GM19023 (cell line): ENCODE measurements at regions not wholly inside any gene's neighbourhood (a gene's known extent, or its start where the extent isn't known, plus 50 kb on each side); places are given as distances from the start of the nearest gene placed in this dataset.
A peak's percentile ranks its signal among the peaks of the same experiment; 100 is the strongest.

ENCODE experiments used
- ATAC-seq: cut with Tn5 transposase; IDR thresholded peaks from one replicate; pipeline ENCODE4 v1.9.1; 2021; ENCODE audit warnings: mild to moderate bottlenecking, moderate library complexity; ENCODE audit not compliant: unreplicated experiment

- no peak for ATAC-seq
These were observed 509.4 kb upstream of the CDH18 start for GRCh38 chr5:20497356-20497755.

DNA sequence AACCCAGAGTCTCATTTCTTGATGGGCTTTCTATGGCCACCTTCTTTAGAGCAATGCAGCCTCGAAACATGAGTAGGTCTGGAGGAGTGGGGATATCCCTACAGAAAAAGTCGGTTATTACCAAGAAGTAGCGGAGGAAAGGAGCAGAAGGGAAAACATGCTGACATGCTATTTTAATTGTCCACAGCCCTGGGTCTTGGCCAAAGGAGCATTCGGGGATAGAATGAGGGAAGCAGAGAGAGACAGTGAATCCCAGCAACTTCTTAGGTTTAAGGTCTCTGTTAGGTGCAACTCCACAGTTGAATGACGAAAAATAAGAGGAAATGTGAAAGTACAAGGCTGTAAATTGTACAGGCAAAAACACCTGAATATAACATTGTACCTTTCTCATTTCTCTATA is 506.7 kb upstream of the CDH18 start:
- ATAC-seq = no peak

DNA sequence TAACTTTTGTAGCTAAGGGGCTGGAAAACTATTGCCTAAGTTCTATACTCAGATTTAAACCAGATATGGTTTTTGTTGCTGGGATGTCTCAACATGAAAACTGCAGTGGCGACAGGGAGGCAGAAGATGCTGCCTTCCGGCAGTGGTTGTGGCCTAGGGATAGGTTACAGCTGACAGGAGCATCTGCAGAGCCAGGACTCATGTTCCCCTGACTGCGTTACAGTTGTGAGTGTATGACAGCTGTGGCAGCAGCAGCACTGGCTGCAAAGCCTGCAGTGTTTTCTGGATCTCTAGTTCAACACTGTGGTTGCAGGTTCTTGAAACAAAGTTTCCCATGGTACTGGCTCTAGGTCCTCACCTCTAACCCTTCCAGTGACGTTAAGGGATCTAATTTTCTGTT is 498.8 kb upstream of the CDH18 start:
- no peak for ATAC-seq

GRCh38 chr5:20476016-20476415 is 488.0 kb upstream of the CDH18 start:
- no peak for ATAC-seq

- peak; percentile 45 for ATAC-seq
These were observed 483.0 kb upstream of the CDH18 start for GRCh38 chr5:20470997-20471396.

GRCh38 chr5:20469792-20470191 is 481.8 kb upstream of the CDH18 start:
- ATAC-seq = no peak

DNA sequence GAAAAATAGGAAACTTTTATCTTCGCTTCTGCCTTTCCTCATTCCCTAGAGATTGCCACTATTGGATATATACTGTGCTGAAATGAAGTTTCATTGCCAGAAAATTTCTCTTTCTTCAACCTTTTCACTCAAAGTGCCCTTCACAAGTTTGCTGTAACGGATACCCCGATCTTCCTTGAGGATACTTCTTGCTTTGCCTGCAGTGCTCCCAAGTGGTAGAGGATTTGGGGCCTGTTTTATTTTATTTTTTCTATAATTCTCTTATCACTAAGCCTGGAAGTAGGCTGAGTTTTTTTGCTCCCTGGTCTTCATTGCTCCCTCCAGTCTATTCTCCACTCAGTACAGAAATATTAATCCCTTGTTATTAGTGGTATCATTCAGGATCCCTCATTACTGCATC is 481.4 kb upstream of the CDH18 start:
- no peak for ATAC-seq

GRCh38 chr5:20466512-20466911 is 478.5 kb upstream of the CDH18 start:
- no peak for ATAC-seq

DNA sequence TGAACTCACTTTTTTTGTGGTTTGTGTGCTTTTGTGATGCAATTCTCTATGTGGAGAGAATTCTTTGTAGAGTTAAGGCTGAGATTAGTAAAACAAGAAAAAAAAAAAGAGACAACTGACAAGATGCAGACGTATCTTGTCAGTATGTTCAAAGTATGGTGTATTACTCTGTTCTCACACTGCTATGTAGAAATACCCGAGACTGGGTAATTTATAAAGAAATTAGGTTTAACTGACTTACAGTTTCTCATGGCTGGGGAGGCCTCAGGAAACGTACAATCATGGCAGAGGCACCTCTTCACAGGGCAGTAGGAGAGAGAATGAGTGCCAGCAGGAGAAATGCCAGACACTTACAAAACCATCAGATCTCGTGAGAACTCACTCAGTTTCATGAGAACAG is 475.2 kb upstream of the CDH18 start:
- ATAC-seq = no peak

- ATAC-seq = no peak
These were observed 458.1 kb upstream of the CDH18 start for GRCh38 chr5:20446121-20446520.

- ATAC-seq = no peak
These were observed 457.4 kb upstream of the CDH18 start for GRCh38 chr5:20445326-20445860.

GRCh38 chr5:20434786-20435185 is 446.8 kb upstream of the CDH18 start:
- ATAC-seq = no peak

DNA sequence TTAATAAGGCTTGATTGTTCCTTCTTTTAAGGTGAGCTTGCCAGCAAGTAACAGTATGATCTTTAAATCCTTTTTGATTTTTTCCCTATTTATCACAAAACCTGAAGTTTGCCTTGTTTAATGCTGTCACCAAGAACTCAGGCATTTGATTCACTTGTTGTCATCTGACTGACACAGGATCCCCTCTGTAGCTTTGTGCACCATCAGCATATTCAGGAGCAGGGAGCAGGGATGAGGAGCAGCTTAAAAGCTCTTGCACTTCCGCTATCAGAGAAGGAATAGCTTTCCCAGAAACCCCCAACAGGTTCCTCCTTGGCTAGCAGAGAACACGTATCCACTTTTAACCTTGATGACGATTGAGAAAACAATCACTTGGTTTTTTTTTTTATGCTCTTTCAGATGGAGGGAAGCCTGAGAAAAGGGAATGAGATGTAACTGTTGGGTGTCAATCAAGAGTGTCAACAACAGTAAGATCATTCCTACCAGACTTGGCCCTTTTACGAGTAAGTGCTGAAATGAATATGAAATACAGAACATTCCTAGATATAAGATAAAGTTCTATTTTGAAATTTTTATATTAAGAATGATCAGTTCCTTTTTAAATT is 433.1 kb upstream of the CDH18 start:
- ATAC-seq = no peak
